NCI-H128 (cell line): ENCODE measurements at regions not wholly inside any gene's neighbourhood (a gene's known extent, or its start where the extent isn't known, plus 50 kb on each side); places are given as distances from the start of the nearest gene placed in this dataset.
"Not testable (repeated sequence)": the region's sequence is repeated elsewhere in the genome, so short reads cannot be mapped to it uniquely, and the experiment has no call there.

Experiments
- DNase-seq: peaks from one replicate; lab custom pipeline; 2025; ENCODE audit not compliant: unreplicated experiment; lab: John Stamatoyannopoulos, UW

DNA sequence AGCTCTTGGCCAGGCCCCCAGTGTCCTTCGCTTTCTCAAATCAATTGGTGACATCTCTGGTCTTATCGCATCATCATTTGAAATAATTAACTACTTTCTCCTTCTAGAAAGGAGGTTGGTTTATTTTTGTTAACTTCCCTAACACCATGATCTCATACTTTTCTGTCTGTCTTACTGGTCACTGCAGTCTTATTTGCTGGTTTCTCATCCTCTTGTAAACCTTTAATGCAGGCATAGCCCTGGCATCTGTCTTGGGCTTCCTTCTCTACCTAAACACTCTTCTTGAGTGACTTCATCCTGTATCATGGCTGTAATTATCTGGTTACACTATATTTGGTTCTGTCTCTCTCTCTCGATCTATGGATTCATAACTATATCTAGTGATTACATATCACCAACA, 152.8 kb downstream of the CYSLTR2 start:
- no peak for DNase-seq

- DNase-seq, result no peak
These were observed 155.0 kb downstream of the CYSLTR2 start for GRCh38 chr13:48808683-48809082.

DNA sequence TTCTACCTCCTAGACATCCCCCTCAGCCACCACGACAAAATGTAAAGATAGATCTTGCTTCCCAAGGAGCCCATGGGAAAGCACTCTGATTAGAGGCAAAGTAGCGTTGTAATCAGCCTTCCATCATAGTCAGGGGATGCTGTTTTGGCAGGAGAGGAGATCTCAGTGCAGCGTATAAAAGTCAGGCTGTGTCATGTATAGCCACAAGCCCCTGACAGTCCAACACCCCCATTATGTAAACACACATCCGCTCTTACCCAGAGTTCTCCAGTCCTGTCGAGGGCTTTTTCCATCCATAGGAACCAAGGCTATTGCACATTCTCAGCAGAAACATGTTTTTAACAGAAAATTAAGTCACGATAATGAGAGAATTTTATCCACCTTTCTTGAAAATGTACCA, 156.3 kb downstream of the CYSLTR2 start:
- no peak for DNase-seq

GRCh38 chr13:48813518-48813917, 159.8 kb downstream of the CYSLTR2 start:
- DNase-seq, result no peak

DNA sequence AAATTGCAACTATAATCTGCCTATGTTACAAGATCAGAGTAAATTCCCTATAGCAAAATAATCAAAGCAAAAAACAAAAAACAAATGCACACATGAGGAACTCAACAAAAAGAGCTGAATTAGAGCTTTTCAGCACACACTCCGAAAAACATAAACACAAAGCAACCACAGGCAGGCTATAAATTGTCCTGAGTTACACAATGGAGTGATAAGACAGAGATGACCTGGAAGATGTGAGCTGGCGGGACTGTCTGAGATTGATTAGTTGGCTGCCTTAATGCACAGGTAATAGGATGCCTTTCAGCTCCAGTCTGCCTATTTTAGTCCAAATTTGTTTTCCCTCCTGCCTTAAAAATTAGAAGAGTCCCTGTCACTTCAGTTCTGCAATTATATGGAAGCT, 159.0 kb upstream of the FNDC3A start:
- no peak for DNase-seq

DNA sequence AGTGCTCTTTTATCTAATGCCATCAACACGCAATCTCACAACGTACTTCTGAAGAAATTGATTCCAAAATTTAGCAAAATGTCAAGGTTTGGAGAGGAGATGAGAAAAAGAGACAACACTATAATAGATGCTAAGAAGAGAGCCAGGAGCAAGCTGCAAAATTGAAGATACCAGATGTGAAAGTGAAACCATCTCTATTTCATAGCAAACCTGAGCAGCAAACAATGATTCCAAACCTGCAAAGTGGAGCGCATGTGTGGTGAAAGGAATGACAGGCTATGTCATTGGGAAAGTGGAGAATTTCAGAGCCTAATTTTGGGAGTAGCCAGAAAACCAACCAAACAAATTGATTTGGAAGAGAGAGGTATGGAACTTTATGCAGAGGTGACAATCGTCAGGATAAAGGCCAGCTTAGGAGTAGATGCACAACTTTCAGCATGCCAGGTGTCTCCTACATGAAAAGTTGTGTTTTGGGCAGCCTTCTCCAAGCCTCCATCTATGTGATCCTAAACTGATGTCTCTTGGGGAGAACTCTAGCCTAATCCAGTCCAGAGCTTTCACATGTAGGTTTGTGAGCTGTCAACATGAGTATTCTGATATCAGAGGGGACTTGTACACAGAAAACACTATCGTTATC, 158.4 kb upstream of the FNDC3A start:
- no peak for DNase-seq

GRCh38 chr13:48818495-48819356, 157.0 kb upstream of the FNDC3A start:
- no peak for DNase-seq

DNA sequence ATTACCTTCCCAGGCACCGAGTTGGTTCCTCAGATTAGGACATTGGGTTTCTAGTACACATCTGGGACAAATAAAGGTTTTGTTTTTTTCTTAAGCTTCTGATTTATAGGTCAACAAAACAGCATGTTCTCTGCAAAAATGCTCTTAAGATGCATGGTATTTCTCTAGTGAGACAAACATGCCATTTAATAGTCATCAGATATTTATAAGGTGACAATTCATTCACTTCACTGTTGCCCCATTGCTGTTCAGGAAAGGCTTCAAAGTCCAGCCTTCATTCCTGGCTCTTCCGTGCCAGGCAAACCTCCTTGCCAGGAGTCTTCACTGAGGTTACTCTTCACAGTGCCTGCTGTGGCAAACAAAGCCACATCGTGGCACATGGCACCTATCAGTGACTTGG, 156.3 kb upstream of the FNDC3A start:
- no peak for DNase-seq

GRCh38 chr13:48819899-48820298, 155.8 kb upstream of the FNDC3A start:
- DNase-seq, result no peak

DNA sequence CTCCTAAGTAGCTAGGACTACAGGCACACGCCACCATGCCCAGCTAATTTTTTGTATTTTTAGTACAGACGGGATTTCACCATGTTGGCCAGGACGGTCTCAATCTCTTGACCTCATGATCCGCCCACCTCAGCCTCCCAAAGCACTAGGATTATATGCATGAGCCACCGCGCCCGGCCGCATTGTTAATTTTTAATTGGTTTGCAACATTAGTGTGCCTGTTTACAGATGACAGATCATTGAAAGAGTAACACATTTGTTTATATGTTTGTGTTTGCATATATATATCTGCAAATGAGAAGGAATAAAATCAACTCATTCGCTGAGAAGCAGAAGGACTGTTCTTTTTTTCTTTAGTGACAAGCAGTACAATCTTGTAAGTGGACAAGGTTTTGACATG, 152.2 kb upstream of the FNDC3A start:
- DNase-seq, result not testable (repeated sequence)

DNA sequence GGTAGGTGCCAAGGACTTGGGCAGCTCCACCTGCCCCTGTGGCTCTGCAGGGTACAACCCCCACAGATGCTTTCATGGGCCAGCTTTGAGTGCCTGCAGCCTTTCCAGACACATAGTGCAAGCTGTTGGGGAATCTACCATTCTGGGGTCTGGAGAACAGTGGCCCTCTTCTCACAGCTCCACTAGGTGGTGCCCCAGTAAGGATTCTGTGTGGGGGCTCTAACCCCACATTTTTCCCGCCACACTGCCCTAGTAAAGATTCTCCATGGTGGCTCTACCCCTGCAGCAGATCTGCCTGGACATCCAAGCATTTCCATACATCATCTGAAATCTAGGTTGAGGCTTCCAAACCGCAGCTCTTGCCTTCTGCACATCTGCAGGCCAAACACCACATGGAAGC, 149.7 kb upstream of the FNDC3A start:
- DNase-seq, result no peak

GRCh38 chr13:48826922-48827454, 148.7 kb upstream of the FNDC3A start:
- not testable (repeated sequence) for DNase-seq

DNA sequence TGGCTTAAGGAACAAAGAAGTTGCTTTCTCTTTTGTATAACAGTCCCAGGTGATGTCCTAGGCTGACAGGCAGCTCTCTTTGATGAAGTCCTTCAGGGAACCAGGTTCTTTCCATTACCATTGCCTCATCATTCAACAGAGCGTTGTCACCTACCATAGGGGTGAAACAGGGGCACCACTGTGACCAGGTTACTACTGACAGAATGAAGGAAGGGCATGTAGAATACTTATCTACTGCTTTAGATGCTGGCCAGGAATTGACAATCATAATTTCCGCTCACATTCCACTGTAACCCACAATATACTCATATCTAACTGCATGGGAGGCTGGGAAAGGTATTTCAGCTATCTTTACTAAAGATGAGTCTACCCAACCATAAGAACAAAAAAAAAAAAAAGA, 148.0 kb upstream of the FNDC3A start:
- no peak for DNase-seq

DNA sequence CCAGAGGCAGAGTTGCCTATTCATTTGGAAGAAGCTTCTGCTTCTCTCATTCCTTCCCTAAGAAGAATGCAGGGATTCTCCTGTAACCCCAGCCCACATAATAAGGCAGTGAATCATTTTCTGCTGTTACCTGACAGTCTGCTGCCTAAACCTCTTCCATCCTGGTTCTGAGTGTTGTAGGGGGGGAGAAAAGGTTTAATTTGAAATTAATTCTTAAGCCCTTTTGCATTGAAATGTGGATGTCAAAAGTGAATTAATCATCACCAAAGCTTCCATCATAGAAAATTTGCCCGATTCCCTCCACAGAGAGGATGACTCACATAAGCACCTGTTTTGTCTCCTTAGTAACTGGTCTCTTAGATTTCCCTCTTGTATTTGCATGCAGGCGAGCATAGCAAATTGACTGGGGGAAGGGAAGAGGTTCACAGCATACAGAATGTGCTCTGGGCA, 146.7 kb upstream of the FNDC3A start:
- DNase-seq, result peak; percentile 52

- DNase-seq, result no peak
These were observed 146.2 kb upstream of the FNDC3A start for GRCh38 chr13:48829536-48829935.

DNA sequence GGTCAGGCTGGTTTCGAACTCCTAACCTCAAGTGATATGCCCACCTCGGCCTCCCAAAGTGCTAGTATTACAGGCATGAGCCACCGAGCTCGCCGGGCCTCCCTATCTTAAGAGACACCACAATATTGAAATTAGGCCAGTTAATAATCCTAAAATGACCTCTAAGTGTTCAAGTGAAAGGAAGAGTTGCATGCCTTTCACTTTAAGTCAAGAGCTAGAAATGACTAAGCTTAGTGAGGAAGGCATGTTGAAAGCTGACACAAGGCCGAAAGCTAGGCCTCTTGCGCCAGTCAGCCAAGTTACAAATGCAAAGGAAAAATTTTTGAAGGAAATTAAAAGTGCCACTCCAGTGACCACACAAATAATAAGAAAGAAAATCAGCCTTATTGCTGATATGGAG, 144.5 kb upstream of the FNDC3A start:
- DNase-seq, result no peak

DNA sequence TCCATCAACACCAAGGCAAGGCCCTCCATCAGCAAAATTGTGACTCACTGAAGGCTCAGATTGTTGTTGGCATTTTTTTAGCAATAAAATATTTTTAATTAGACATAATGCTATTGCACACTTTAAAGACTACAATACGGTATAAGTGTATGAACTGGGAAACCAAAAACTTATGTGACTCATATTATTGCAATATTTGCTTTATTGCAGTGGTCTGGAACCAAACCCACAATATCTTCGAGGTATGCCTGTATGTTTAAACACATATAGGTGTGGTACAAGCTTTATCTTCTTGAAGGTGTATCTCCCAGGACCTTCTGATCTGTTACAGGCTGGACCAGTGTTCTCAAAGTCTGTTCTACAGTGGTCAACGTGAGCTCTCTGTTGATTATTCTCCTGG, 142.3 kb upstream of the FNDC3A start:
- DNase-seq, result no peak

- not testable (repeated sequence) for DNase-seq
These were observed 140.4 kb upstream of the FNDC3A start for GRCh38 chr13:48835326-48835725.

- no peak for DNase-seq
These were observed 137.3 kb upstream of the FNDC3A start for GRCh38 chr13:48838193-48838973.

DNA sequence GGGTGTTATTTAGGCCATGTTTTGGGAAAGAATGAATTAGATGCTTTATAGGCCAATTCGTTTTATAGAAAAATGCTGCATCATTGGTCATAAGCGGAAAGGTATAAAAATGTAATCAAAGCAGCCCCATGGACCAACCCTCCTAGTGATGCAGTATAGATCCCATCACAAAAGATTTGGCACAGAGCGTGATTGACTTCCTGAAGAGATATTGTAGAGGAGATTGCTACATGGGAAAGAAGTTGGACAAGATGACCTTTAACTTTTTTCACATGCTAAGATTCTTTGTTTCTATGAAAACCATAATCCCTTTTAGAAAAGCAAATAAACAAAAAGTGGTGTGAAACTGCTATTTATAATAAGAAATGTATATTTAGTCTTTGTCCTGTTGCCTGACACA, 136.5 kb upstream of the FNDC3A start:
- no peak for DNase-seq

DNA sequence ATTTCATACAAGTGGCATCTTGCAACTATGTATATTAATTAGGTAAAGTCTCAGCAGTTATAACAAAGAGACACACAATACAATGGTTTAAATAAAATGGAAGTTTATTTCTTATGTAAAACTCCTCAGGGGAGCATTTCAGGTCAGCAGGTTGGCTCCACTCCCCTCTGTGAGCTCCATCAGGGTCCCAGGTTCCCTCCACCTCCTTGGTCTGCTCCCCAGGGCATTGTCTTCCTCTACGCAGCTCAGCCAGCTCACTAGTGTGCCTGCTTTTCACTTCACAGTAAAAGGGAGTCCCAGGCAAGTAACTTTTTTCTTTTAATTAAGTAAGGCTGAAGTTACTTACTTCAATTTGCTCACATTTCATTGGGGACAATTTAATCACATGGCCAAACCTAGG, 135.3 kb upstream of the FNDC3A start:
- DNase-seq, result no peak
